PFSK-1 (cell line): ENCODE measurements at regions not wholly inside any gene's neighbourhood (a gene's known extent, or its start where the extent isn't known, plus 50 kb on each side); places are given as distances from the start of the nearest gene placed in this dataset.

Experiments
- FOXP2 ChIP-seq: optimal IDR thresholded peaks from 2 replicates; pipeline ENCODE3; 2011; ENCODE audit warnings: borderline replicate concordance, control low read depth, inconsistent platforms; ENCODE audit not compliant: insufficient read depth; ENCODE audit errors: extremely low read length, extremely low read depth
- POLR2AphosphoS5 ChIP-seq: IDR thresholded peaks from 2 replicates; pipeline ENCODE4 v1.6.1; 2012; ENCODE audit warnings: low read depth, mild to moderate bottlenecking, control low read depth, low read length, moderate library complexity
- REST ChIP-seq, 2 experiments: IDR thresholded peaks; 2 replicates each; pipeline versions ENCODE4 v1.6.1 to v1.8.0; 2011 to 2012; ENCODE audit warnings: low read depth in 2 of 2, low read length in 2 of 2, control low read depth in 1 of 2, inconsistent platforms in 1 of 2, mild to moderate bottlenecking in 1 of 2, moderate library complexity in 1 of 2; ENCODE audit not compliant: insufficient read depth in 1 of 2
- SIN3A ChIP-seq: IDR thresholded peaks from 2 replicates; pipeline ENCODE4 v1.6.1; 2012; ENCODE audit warnings: mild to moderate bottlenecking, low read length, moderate library complexity, borderline replicate concordance; ENCODE audit not compliant: insufficient read depth
- TAF1 ChIP-seq: IDR thresholded peaks from 2 replicates; pipeline ENCODE4 v1.6.1; 2012; ENCODE audit warnings: low read length, control low read depth, borderline replicate concordance; ENCODE audit not compliant: insufficient read depth

GRCh38 chr2:223519471-223519870, 82.7 kb downstream of the SCG2 start:
- TF ChIP-seq SIN3A (no peak), REST (IDR thresholded peaks at IDR 0.05; ENCODE audit: insufficient read depth in 1 of 2, low read depth in 2 of 2, low read length in 2 of 2) (no peak), POLR2AphosphoS5 (no peak), TAF1 (no peak), FOXP2 (no peak)
